Activated CD4-positive, CD25-positive, alpha-beta regulatory T cell treated with anti-CD3 and anti-CD28 coated beads, Interleukin-2, amount 50 U/mL, for 24 hours (primary cell): ENCODE measurements at regions not wholly inside any gene's neighbourhood (a gene's known extent, or its start where the extent isn't known, plus 50 kb on each side); places are given as distances from the start of the nearest gene placed in this dataset.
"Not testable (repeated sequence)": the region's sequence is repeated elsewhere in the genome, so short reads cannot be mapped to it uniquely, and the experiment has no call there.

Source experiments
- ATAC-seq, 2 donors: fragments of 150-1000 bp; cut with Tn5 transposase; one replicate each; pipeline ENCODE4 v1.10.0; 2021; ENCODE audit warnings: mild to moderate bottlenecking in 1 of 2, moderate library complexity in 1 of 2

DNA sequence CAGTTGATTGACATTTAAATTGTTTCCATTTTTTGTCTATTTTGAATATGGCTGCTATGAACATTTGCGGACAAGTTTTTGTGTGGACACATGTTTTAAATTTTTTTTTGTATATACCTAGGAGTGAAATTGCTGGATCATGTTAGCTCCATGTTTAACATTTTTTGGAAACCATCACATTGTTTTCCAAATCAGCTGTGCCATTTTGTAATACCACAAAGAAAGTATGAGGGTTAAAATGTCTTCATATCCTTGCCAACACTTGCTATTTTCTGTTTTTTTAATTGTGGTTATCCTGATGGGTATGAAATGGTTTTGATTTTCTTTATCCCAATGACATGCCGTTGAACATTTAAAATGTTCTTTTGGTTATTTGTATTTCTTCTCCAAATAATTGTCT, 52.1 kb downstream of the CARTPT start:
- no peak for ATAC-seq

DNA sequence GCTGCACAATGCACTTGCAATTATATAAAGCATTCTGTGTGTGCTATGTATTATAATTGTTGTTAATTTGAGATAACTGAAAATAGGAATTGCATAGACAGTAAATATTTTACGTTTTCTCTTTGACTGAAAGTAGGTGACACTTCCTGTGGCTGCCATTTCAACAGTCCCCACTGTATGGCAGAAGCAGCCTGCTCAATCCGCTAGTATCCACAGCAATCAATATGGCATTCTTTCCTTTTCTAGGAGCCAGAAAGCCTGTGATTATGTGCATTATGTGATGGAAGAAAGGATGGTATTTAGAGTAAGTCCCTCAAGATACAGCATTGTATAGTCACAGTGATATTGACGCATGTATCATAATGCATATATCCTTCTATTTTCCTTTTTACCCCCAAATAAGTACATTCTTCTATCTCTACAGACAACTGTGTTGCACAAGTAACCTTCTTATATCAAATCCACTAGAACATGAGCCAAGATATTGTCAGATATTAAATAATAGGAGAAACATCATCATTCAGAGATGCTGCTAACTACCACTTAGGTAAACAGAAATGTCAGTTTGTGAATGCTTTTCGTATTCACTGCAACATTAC, 59.7 kb downstream of the CARTPT start:
- ATAC-seq = no peak

DNA sequence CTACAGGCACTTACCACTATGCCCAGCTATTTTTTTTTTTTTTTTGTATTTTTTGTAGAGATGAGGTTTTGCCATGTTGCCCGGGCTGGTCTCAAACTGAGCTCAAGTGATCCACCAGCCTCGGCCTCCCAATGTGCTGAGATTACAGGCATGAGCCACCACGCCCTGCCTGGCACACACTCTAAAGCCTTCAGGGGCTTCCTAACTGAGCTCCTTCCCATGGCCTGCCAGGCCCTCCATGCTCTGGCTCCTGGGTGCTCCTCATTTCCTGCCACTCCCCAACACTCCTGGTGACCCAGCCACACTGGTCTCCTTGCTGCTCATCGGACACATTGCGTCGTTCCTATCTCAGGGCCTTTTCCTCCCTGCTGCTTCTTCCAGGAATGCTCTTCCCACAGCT, 61.5 kb downstream of the CARTPT start:
- no peak for ATAC-seq

DNA sequence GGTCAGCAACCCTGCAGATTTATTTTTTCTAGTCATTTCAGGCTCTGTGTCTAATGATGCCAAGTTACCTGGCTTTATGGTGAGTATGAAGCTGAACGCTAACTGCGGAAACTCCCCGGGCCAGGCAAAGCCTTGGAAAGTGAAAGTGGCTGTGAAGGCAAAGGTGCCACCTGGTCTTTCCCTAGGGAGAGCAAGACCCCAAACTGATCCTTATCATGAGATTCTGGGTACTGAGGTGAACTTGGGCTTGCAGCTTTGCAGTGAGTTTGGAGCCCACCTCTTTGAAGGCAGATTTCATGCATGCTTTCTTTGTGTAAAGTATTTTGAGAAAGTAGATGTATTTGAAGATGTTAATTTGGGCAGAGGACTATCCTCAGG, 63.3 kb downstream of the CARTPT start:
- ATAC-seq = peak; percentile 15 to 36

DNA sequence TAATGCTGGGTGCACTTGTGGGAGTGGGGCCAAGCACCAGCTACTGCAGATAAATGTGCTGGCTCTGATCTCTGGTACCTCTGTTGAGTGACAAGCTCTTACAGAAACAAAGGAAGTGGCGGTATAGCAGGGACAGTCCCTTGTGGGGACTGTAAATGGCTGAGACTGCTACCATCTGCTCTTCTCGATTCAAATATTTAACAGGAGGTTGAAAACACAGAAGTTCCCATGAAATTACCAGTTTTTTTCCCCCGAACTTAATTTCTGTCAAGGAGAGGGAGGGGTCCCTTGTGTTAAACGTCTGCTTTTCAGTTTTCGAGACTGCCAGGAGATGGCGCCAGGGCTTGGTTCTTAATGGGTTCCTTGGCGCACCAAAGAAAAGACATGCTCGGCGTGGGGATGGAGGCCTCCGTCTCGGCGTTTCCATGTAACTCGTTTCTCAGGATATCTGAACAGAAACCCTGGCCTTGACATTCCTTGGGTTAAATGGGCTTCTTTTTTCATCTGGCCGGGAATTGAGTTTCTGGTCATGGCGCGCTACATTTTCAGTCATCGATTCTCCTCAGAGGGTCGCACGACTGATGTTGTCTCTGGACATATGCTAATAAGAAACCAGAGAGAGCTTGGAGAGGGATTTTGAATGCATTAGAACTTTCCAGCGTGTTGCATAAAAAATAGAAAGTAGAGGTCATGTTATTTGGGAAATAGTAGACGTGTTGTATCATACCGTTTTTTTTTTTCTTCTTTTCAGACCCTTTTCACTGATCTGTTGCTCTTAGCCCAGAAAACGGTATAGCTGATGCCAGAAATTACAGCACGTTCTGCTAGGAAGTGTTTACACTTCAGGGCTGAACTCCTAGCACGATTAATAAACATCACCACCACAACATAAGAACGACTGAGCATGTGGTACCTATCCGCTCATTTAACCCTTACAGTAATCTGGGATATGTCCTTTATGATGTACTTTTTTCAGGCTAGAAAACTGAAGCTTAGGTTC, 64.0 kb downstream of the CARTPT start:
- ATAC-seq = peak; percentile 97 to 99

DNA sequence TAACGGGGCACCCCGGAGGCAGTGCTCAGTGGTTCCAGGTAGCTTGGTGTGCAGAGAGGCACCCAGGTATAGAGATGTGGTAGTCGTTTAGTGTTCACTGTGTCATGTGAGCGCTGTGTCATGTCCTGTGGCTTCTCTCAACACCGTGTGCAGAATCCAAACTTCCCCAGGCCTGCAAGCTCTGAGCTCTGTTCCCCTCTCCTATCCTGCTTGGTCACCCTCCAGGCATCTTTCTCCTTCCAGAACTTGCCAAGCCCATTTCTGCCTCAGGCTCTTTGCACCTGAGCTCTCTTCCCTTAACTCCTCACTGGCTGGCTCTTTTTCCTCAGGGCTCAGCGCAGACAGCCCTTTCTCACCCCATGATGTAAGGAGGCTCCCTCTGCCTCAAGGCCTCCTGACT, 64.8 kb downstream of the CARTPT start:
- ATAC-seq = no peak

DNA sequence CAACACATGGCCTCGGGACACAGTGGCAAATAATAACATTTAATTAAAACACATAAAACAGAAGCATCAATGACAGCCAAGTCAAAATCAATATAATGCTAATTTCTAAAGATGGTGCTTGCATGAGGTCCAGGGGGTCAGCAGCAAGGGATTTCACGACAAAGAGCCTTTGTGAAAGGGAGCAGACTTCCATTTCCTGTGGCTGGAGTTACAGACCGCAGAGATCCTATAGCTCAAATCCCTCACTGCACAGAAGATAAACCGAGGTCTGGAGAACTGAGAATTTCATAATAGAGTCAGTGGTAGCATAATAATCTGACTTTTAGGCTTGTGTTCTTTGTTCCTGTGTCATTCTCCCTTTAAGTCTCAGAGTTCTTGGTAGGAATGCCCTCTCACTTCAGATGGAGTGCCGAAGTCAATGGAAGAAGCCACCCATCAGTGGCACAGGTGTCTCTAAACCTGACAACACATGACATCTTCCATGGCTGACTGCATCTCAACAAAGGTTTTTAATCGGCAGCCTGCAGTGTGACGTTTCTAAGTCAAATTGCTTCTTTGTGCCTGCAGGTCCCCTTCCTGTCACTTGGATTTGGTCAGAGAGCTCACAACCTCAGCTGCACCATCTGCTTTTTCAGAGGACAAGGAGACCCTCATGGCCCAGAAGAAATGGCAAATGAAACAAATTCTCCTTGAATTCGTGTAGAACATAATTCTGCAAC, 67.4 kb downstream of the CARTPT start:
- no peak for ATAC-seq

DNA sequence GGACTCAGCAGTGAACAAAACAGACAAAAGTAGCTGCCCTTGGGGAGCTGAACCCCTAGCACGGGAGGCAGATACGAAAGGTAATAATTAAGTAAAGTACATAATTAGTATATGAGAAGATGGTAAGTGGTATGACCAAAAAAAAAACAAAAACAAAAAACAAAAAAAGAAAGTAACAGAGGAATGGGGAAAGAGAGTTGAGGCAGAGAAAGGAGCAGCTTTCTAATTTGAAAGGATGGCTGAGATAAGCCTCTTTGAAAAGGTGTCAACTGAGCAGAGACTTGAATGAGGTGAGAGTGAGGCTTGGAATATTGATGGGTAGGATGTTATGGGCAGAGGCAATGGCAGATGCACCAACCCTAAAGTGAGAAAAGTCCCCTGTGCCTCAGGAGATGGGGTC, 69.7 kb downstream of the CARTPT start:
- ATAC-seq = no peak

DNA sequence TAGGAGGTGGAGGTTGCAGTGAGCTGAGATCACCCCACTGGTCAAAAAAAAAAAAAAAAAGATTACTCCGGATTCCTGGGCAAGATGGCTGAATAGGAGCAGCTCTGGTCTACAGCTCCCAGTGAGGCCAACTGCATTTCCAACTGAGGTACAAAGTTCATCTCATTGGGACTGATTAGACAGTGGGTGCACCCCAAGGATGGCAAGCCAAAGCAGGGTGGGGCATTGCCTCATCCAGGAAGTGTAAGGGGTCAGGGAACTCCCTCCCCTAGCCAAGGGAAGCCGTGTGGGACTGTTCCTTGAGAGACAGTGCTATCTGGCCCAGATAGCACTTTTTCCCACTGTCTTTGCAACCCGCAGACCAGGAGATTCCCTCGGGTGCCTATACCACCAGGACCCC, 70.7 kb downstream of the CARTPT start:
- ATAC-seq = no peak

DNA sequence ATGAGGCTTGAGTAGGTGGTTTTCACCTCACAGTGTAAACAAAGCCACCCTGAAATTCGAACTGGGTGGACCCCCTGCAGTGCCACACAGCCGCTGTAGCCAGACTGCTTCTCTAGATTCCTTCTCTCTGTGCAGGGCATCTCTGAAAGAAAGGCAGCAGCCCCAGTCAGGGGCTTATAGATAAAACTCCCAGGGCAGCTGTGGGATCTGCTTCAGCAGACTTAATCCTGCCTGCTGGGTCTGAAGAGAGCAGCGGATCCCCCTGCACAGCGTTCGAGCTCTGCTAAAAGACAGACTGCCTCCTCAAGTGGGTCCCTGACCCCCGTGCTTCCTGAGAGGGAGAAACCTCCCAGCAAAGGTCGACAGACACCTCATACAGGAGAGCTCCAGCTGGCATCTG, 71.4 kb downstream of the CARTPT start:
- no peak for ATAC-seq

DNA sequence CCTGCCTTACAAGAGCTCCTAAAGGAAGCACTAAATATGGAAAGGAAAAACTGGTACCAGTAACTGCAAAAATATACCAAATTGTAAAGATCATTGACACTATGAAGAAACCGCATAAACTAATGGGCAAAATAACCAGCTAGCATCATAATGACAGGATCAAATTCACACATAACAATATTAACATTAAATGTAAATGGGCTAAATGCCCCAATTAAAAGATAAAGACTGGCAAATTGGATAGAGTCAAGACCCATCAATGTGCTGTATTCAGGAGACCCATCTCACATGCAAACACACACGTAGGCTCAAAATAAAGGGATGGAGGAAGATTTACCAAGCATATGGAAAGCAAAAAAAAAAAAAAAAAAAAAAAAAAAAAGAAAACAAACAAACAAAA, 73.0 kb downstream of the CARTPT start:
- not testable (repeated sequence) for ATAC-seq

DNA sequence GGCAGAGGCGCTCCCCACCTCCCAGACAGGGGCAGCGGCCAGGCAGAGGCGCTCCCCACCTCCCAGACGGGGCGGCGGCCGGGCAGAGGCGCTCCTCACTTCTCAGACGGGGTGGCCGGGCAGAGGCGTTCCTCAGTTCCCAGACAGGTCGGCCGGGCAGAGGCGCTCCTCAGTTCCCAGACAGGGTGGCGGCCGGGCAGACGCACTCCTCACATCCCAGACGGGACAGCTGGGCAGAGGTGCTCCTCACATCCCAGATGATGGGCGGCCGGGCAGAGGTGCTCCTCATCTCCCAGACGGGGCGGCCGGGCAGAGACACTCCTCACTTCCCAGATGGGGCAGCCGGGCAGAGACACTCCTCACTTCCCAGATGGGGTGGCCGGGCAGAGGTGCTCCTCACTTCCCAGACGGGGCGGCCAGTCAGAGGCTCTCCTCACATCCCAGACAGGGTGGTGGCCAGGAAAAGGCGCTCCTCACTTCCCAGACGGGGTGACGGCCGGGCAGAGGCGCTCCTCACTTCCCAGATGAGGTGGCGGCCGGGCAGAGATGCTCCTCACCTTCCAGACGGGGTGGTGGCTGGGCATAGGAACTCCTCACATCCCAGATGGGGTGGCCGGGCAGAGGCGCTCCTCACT, 75.1 kb downstream of the CARTPT start:
- ATAC-seq = no peak

DNA sequence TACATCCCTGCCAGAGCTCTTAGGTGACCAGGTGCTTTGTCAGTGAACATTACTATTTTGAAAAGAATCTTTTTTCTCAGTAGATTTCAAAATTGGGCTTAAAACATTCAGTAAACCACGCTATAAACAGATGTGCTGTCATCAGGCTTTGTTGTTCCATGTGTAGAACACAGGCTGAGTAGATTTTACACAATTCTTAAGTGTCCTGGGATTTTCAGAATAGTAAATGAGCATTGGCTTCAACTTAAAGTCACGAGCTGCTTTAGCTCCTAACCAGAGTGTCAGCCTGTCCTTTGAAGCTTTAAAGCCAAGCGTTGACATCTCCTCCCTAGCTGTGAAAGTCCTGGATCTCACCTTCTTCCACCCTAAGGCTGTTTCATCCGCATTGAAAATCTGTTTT, 83.6 kb downstream of the CARTPT start:
- no peak for ATAC-seq

DNA sequence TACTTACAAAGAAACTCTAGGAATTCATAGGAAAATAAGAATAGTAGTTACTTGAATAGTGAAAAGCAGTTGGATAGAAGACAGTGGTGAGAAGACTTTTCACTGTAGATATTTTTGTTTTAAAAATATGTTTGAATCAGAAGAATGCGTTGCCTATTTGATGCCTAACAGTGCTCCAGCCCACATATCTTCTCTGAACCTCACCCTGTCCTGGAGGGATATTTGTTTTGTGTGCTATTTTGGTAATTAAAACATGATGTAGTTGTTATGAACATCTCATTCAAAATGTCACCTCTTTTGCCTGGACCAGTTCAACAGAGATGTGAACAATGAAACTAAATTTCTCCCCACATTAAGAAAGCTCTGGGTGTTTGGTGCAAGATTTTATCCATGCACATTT, 87.6 kb downstream of the CARTPT start:
- ATAC-seq = no peak

DNA sequence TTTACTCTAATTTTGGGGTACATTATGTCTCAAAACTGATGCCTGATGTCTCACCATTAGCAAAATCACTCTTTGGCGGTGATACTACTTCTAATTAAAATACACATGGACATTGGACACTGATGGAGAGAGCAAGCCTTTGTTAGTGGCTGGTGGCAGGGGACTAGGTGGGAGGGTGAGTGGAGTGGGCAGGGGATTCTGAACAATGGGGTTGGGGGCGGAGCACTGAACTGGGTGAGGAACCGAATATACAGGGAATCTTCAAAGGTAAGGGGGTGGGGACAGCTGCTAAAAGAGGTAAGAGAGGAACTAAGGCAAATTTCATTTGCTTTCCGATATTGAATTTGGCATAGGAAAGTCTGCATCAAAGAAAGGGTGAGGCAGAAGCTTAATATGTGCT, 88.8 kb downstream of the CARTPT start:
- no peak for ATAC-seq

DNA sequence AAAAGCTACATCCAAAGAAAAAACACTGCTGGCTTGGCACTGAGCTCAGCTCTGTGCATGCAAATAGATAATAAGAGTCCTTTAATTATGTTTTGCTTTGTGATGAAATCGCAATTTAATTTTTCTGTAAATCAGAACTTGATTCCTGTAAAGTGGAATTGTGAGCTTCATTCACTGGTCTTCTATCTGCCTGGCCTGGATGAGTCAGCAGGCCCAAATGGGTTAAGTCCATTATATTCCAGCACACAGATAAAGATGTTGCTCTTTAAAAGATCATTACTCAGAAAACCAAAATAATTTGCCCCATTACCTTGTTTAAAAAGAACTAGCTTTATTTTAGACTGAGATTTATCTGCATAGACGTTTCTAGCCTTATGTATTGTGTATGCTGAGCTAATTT, 90.4 kb downstream of the CARTPT start:
- no peak for ATAC-seq

DNA sequence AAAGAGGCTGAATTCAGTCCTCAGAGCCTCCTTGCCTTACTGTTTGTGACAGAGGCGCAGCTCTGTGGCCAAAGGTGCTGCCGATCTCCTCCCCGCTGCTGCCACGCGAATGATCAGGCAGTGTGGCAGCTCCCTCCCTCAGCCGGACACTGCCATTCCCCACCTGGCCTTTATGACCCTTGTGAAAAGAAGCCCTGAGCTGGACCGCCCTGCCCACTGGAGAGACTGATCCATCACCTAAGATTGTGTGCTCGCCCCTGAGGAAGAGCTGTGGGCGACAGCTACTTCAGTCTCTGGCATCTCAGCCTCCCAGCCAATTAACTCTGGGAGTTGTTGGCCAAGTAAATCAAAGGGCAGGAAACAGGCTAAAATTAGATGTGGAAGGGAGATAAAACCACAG, 90.9 kb downstream of the CARTPT start:
- ATAC-seq = no peak

DNA sequence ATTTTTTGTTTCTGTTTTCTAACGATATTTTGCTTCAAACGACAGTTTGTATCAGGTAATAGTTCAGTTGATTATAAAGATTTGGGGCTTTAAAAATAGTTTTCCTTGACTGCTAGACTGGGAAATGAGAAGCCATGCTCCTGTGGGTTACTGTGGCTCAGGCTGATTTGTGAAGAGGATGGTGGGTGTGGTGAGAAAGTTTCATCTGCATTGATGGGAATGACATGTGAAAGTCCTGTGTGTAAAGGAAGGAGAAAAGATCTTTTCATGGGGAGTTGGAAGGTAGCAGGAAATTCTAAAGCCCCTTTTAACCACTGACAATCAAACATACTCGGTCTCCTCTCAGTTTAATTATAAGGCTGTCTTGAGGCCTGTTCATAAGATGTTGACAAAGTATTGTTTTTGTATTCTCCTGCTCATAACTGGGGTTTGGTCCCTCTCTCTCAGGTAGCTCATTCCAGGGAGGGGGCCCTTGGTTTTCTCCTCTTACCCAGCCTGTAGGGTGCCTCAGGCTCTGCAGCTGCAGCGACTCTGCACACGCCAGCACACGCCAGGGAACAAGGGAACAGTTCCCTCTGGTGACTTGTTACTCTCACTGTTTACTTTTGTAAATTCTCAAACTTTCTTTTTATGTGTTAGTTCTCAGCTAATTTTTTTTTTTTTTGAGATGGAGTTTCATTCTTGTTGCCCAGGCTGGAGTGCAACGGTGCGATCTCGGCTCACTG, 91.6 kb downstream of the CARTPT start:
- ATAC-seq = no peak

DNA sequence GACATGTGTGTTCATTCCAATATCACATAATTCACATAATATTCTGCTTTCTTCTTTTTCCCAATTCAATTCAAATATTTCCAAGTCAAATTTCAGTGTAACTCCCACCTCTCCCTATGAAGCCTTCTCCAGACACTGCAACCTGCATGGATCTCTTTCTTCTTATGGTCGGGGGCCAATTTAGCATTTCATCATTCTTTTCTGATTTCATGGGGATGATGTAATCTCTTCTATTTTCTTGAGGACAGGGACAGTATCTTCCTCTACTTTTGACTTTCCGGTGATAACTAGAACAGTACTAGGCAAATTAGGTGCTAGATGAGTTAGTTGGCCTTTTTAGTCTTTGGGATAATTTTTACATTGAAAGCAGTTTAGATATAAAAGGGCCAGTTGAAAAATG, 92.7 kb downstream of the CARTPT start:
- ATAC-seq = no peak

DNA sequence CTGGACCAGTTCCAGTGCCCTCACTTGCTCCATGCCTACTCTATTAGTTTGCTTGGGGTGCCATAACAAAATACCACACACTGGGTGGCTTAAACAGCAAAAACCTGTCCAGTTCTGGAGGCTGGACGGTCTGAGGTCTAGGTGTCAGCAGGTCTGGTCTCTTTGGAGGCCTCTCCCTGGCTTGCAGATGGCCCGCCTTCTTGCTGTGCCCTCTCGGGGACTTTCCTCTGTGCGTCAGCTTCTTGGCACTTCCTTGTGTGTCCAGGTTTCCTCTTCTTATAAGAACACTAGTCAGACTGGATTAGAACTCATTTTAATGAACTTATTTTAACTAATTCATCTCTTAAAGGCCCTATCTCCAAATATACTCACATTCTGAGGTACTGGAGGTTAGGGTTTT, 97.2 kb downstream of the CARTPT start:
- no peak for ATAC-seq

DNA sequence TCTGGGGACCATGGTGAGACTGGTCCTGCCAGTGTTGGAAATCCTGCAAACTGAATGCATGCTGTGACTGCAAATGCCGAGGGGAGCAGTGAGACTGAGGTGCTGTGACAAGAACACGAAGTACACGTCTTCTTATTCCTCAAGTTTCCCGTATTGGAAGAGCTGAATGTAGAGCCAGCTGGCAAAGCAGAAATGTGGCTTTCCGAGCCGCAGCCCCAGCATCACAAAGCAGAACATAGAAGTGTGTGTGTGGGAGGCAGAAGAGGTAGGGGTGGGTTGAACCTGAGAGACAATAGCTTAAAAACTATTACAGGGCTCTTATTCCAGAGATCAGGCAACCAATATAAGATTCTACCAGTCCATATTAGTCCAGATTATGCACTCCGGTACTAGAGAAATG, 98.8 kb downstream of the CARTPT start:
- ATAC-seq = no peak

DNA sequence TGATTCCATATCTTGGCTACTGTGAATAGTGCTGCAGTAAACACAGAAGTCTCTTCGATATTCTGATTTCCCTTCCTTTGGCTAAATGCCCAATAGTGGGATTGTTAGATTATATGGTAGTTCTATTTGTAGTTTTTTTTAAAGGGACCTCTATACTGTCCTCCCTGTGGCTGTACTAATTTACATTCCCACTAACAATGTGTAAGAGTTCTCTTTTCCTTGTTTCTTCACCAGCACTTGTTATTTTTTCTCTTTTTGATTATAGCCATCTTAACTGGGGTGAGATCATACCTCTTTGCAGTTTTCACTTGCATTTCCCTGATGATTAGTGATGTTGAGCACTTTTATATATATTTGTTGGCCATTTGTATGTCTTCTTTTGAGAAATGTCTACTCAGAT, 102.0 kb downstream of the CARTPT start:
- ATAC-seq = no peak

DNA sequence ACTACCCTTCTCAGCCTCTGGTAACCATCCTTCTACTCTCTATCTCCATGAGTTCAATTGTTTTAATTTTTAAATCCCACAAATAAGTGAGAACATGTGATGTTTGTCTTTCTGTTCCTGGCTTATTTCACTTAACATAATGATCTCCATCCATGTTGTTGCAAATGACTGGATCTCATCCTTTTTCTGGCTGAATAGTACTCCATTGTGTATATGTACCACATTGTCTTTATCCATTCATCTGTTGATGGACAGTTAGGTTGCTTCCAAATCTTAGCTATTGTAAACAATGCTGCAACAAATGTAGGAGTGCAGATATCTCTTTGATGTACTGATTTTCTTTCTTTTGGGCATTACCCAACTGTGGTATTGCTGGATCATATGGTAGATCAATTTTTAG, 103.0 kb downstream of the CARTPT start:
- ATAC-seq = not testable (repeated sequence)
